Esophagus mucosa (tissue), 1 donor: ENCODE measurements at regions not wholly inside any gene's neighbourhood (a gene's known extent, or its start where the extent isn't known, plus 50 kb on each side); places are given as distances from the start of the nearest gene placed in this dataset.

Source experiments
- ATAC-seq: fragments of 200-7000 bp; cut with Tn5 transposase; one replicate; pipeline ENCODE4 v1.9.1; 2020
- donor health status: DM: yes; HTN: yes; CAD: no.

GRCh38 chr17:33516645-33517044 lies 223.6 kb upstream of the ASIC2 start:
- ATAC-seq = no peak

GRCh38 chr17:33517746-33518145 lies 224.7 kb upstream of the ASIC2 start:
- no peak for ATAC-seq

GRCh38 chr17:33519692-33520091 lies 226.6 kb upstream of the ASIC2 start:
- no peak for ATAC-seq

GRCh38 chr17:33520426-33521330 lies 227.6 kb upstream of the ASIC2 start:
- peak; percentile 51 for ATAC-seq

- no peak for ATAC-seq
These were observed 228.7 kb upstream of the ASIC2 start for GRCh38 chr17:33521784-33522183.

GRCh38 chr17:33522623-33523022 lies 229.5 kb upstream of the ASIC2 start:
- no peak for ATAC-seq

GRCh38 chr17:33523577-33523981 lies 230.5 kb upstream of the ASIC2 start:
- peak; percentile 38 for ATAC-seq

GRCh38 chr17:33525186-33525585 lies 232.1 kb upstream of the ASIC2 start:
- no peak for ATAC-seq

GRCh38 chr17:33526717-33527116 lies 233.6 kb upstream of the ASIC2 start:
- ATAC-seq = no peak

- no peak for ATAC-seq
These were observed 234.2 kb upstream of the ASIC2 start for GRCh38 chr17:33527290-33527689.

GRCh38 chr17:33528846-33529245 lies 235.8 kb upstream of the ASIC2 start:
- ATAC-seq = no peak

- no peak for ATAC-seq
These were observed 236.7 kb upstream of the ASIC2 start for GRCh38 chr17:33529816-33530215.

- no peak for ATAC-seq
These were observed 238.2 kb upstream of the ASIC2 start for GRCh38 chr17:33531311-33531710.

- no peak for ATAC-seq
These were observed 241.0 kb upstream of the ASIC2 start for GRCh38 chr17:33534087-33534486.

- ATAC-seq = no peak
These were observed 252.0 kb upstream of the ASIC2 start for GRCh38 chr17:33545124-33545523.

- ATAC-seq = no peak
These were observed 257.2 kb upstream of the ASIC2 start for GRCh38 chr17:33550261-33550660.

- no peak for ATAC-seq
These were observed 258.0 kb upstream of the ASIC2 start for GRCh38 chr17:33551075-33551474.

GRCh38 chr17:33551911-33552310 lies 258.8 kb upstream of the ASIC2 start:
- no peak for ATAC-seq

GRCh38 chr17:33560165-33560564 lies 267.1 kb upstream of the ASIC2 start:
- no peak for ATAC-seq

GRCh38 chr17:33560871-33561270 lies 267.8 kb upstream of the ASIC2 start:
- ATAC-seq = no peak

GRCh38 chr17:33561569-33562334 lies 268.7 kb upstream of the ASIC2 start:
- ATAC-seq = no peak

- ATAC-seq = no peak
These were observed 269.7 kb upstream of the ASIC2 start for GRCh38 chr17:33562792-33563191.

- no peak for ATAC-seq
These were observed 271.1 kb upstream of the ASIC2 start for GRCh38 chr17:33564146-33564545.

- no peak for ATAC-seq
These were observed 274.1 kb upstream of the ASIC2 start for GRCh38 chr17:33567223-33567622.
